22Rv1 (cell line): ENCODE measurements at regions not wholly inside any gene's neighbourhood (a gene's known extent, or its start where the extent isn't known, plus 50 kb on each side); places are given as distances from the start of the nearest gene placed in this dataset.

Source experiments
- CTCF ChIP-seq: fragments of 450-650 bp; IDR thresholded peaks from 2 replicates; pipeline ENCODE4 v1.5.1; 2017; ENCODE audit warnings: mild to moderate bottlenecking
- ZFX ChIP-seq: fragments of 450-650 bp; IDR thresholded peaks from 2 replicates; pipeline ENCODE4 v1.6.1; 2017; ENCODE audit warnings: antibody characterized with exemption, borderline replicate concordance

GRCh38 chr11:109303342-109303741 lies 118.6 kb upstream of the C11orf87 start:
- no peak for TF ChIP-seq CTCF
- no peak for TF ChIP-seq ZFX
